HepG2 (cell line): ENCODE measurements at regions not wholly inside any gene's neighbourhood (a gene's known extent, or its start where the extent isn't known, plus 50 kb on each side); places are given as distances from the start of the nearest gene placed in this dataset.

Experiments used
- ATAC-seq: fragments of 200-7000 bp; cut with Tn5 transposase; 3 replicates; pipeline ENCODE4 v1.9.1; 2020; ENCODE audit warnings: mild to moderate bottlenecking, moderate library complexity
- BruUV-seq: library from RNA; stranded (reverse); fragments of 400-500 nt; replicated peaks from 2 replicates; lab custom pipeline; 2021; lab: Mats Ljungman, UMichigan
- CTCF ChIA-PET: fragments of 300-600 bp; formaldehyde crosslinking; extraction: SDS; loops from one replicate; lab custom pipeline; 2021; ENCODE audit warnings: low total read pairs, inconsistent platforms, low intra/inter-chr PET ratio; lab: Yijun Ruan, JAX
- POLR2A ChIA-PET: fragments of 350-600 bp; sonication (Branson Sonifier 250); formaldehyde crosslinking; loops from one replicate; lab custom pipeline; 2020; ENCODE audit warnings: antibody characterized with exemption, inconsistent platforms; lab: Yijun Ruan, JAX
- DNase-seq: peaks from one replicate; pipeline ENCODE4 v3.0.0-alpha.2; 2015; ENCODE audit warnings: low spot score
- FAIRE-seq: peaks from 3 replicates; lab custom pipeline; 2011; peaks lifted over from hg19 to GRCh38; lab: Jason Lieb, UNC
- H2AFZ ChIP-seq: one replicate; pipeline ENCODE4 v1.6.1; 2011; ENCODE audit warnings: low read length, inconsistent platforms
- H3K27ac ChIP-seq: fragments of 300-600 bp; 3 replicates; pipeline ENCODE4 v1.8.0; 2011; ENCODE audit warnings: mixed run types, mild to moderate bottlenecking, mixed read lengths, low read length, inconsistent platforms; ENCODE audit not compliant: insufficient read depth; ENCODE audit errors: extremely low read length
- H3K27me3 ChIP-seq, 2 experiments: fragments of 200-600 bp in 1 of 2; 2 replicates in 1 of 2; 3 replicates in 1 of 2; pipeline versions ENCODE4 v1.6.0 to v1.8.0; 2011; ENCODE audit warnings: low read length in 2 of 2, mild to moderate bottlenecking in 2 of 2, moderate library complexity in 2 of 2, inconsistent platforms in 1 of 2; ENCODE audit not compliant: insufficient read depth in 2 of 2, control insufficient read depth in 1 of 2
- H3K36me3 ChIP-seq, 2 experiments: fragments of 200-600 bp in 1 of 2; replicated peaks in 1 of 2; 2 replicates in 1 of 2; 3 replicates in 1 of 2; pipeline versions ENCODE4 v1.5.1 to v1.8.0; 2011; ENCODE audit warnings: low read length in 2 of 2, inconsistent platforms in 1 of 2; ENCODE audit not compliant: insufficient read depth in 2 of 2, control insufficient read depth in 1 of 2
- H3K4me1 ChIP-seq: 2 replicates; pipeline ENCODE4 v1.5.1; 2012; ENCODE audit warnings: low read length, inconsistent platforms; ENCODE audit not compliant: insufficient read depth
- H3K4me2 ChIP-seq: 2 replicates; pipeline ENCODE4 v1.6.0; 2011; ENCODE audit warnings: low read depth, low read length, inconsistent platforms
- H3K4me3 ChIP-seq, 3 experiments: fragments of 200-600 bp in 1 of 3; sonication (generic), shearing (Covaris generic) in 1 of 3; replicated peaks in 1 of 3; 2 replicates each; pipeline ENCODE4 v1.5.1; 2011 to 2016; ENCODE audit warnings: low read length in 3 of 3, inconsistent platforms in 2 of 3, low read depth in 2 of 3, mild to moderate bottlenecking in 2 of 3, control low read depth in 1 of 3, mixed read lengths in 1 of 3; ENCODE audit not compliant: insufficient read depth in 1 of 3
- H3K79me2 ChIP-seq: one replicate; pipeline ENCODE4 v1.6.1; 2011; ENCODE audit warnings: low read length, inconsistent platforms; ENCODE audit not compliant: insufficient read depth
- H3K9ac ChIP-seq: 2 replicates; pipeline ENCODE4 v1.6.0; 2011; ENCODE audit warnings: mild to moderate bottlenecking, low read depth, low read length, inconsistent platforms; ENCODE audit not compliant: insufficient read depth
- H3K9me3 ChIP-seq: 2 replicates; pipeline ENCODE4 v1.5.1; 2012; ENCODE audit warnings: mild to moderate bottlenecking, low read length
- H4K20me1 ChIP-seq: 2 replicates; pipeline ENCODE4 v1.6.0; 2011; ENCODE audit warnings: inconsistent platforms, mild to moderate bottlenecking, low read length, moderate library complexity; ENCODE audit not compliant: insufficient read depth
- ARID5B ChIP-seq: IDR thresholded peaks from 2 replicates; pipeline ENCODE4 v1.4.0; 2020; ENCODE audit warnings: mild to moderate bottlenecking, missing genetic modification reagents
- ATF5 ChIP-seq: sonication (generic); formaldehyde crosslinking; IDR thresholded peaks from 2 replicates; pipeline ENCODE4 v1.4.0; 2020; ENCODE audit warnings: mild to moderate bottlenecking, low read depth, missing genetic modification reagents
- CBX2 ChIP-seq, 2 experiments: fragments of 200-600 bp in 1 of 2; sonication (generic); formaldehyde crosslinking in 1 of 2; IDR thresholded peaks; 2 replicates each; pipeline versions ENCODE4 v1.7.0 to v1.8.1; 2018 to 2022; ENCODE audit warnings: low read depth in 2 of 2, low read length in 1 of 2, mild to moderate bottlenecking in 1 of 2, missing genetic modification reagents in 1 of 2
- CEBPZ ChIP-seq: IDR thresholded peaks from 2 replicates; pipeline ENCODE4 v1.6.1; 2012; ENCODE audit warnings: low read length, improper control_type of control experiment
- KLF15 ChIP-seq: sonication (generic); formaldehyde crosslinking; IDR thresholded peaks from 2 replicates; pipeline ENCODE4 v1.8.1; 2023; ENCODE audit warnings: borderline replicate concordance, mild to moderate bottlenecking, inconsistent platforms, missing genetic modification reagents, mixed read lengths
- NR2F2 ChIP-seq: IDR thresholded peaks from 2 replicates; pipeline ENCODE4 v1.6.1; 2012; ENCODE audit warnings: low read depth, inconsistent platforms, borderline replicate concordance
- PTBP1 ChIP-seq: fragments of 200-400 bp; formaldehyde crosslinking; IDR thresholded peaks from 2 replicates; pipeline ENCODE4 v1.6.1; 2018; ENCODE audit warnings: low read length, low read depth; ENCODE audit not compliant: poor library complexity, severe bottlenecking
- ZNF564 ChIP-seq: sonication (generic); formaldehyde crosslinking; IDR thresholded peaks from 2 replicates; pipeline ENCODE4 v1.8.1; 2023; ENCODE audit warnings: mild to moderate bottlenecking, missing genetic modification reagents
- ZNF672 ChIP-seq: sonication (generic); formaldehyde crosslinking; IDR thresholded peaks from 2 replicates; pipeline ENCODE4 v1.8.1; 2022; ENCODE audit warnings: missing genetic modification reagents
- ZNF772 ChIP-seq: sonication (generic); formaldehyde crosslinking; IDR thresholded peaks from 2 replicates; pipeline ENCODE4 v1.5.0; 2020; ENCODE audit warnings: mild to moderate bottlenecking, missing genetic modification reagents
- ZNF839 ChIP-seq: sonication (generic); formaldehyde crosslinking; IDR thresholded peaks from 2 replicates; pipeline ENCODE4 v1.4.0; 2020; ENCODE audit warnings: missing genetic modification reagents, mild to moderate bottlenecking, borderline replicate concordance
- ZSCAN31 ChIP-seq: sonication (generic); formaldehyde crosslinking; IDR thresholded peaks from 2 replicates; pipeline ENCODE4 v1.5.0; 2020; ENCODE audit warnings: low read depth, mild to moderate bottlenecking, missing genetic modification reagents
- WGBS: methylation state at CpG from one replicate; pipeline ENCODE4 v1.1.6; 2017; ENCODE audit warnings: low lambda C conversion rate; 5-methylcytosine and 5-hydroxymethylcytosine counted together
- in situ Hi-C: cut with HindIII; loops from 2 replicates; pipeline ENCODE4 v1.10.0; 2017; ENCODE audit warnings: low pct_unique_long_range_greater_than_20kb; ENCODE audit not compliant: extremely low pct_ligation_motif_present
- intact Hi-C: fragments of 100-400 bp; cut with micrococcal nuclease; formaldehyde crosslinking; loops from one replicate; pipeline ENCODE4 v1.10.0; 2022; ENCODE audit not compliant: unreplicated experiment

- TF ChIP-seq ATF5 (no peak), ZNF564 (CRISPR knock-in tag) (no peak), ZNF772 (CRISPR knock-in tag) (no peak), CEBPZ (no peak)
Observed at GRCh38 chr15:69854521-69855181, 243.1 kb downstream of the TLE3 start (continued).

GRCh38 chr15:69855258-69856000, 242.3 kb downstream of the TLE3 start:
- no peaks in the 10 kb centered on the region for H3K9me3 ChIP-seq
- no peaks in the 10 kb centered on the region for H3K36me3 ChIP-seq
- BruUV-seq, result no TSS peak
- no peaks in the 10 kb centered on the region for H3K4me1 ChIP-seq
- ATAC-seq (no peak), DNase-seq (no peak), FAIRE-seq (no peak)
- 12% methylated on average over 13 of the region's 13 CpGs for WGBS
- no peak overlapping the region for H3K27ac ChIP-seq
- intact Hi-C loops (no loop called here), in situ Hi-C loops (no loop called here)
- H3K4me3 ChIP-seq, result no peak overlapping the region
- ChIA-PET POLR2A (no interaction called here), CTCF (no interaction called here)
- H2AFZ ChIP-seq, result no peak overlapping the region
- H4K20me1 ChIP-seq, result no peaks in the 10 kb centered on the region
- no peaks in the 10 kb centered on the region for H3K79me2 ChIP-seq
- H3K27me3 ChIP-seq, result peaks cover 6 to 32% of the 10 kb centered on the region in 2 experiments; a peak in 4 of 5 replicates
- no peak overlapping the region for H3K4me2 ChIP-seq
- H3K9ac ChIP-seq, result no peak overlapping the region
- no peak for TF ChIP-seq CBX2 (IDR thresholded peaks at IDR 0.05; ENCODE audit: low read depth, low read length)
- no peak for TF ChIP-seq CBX2 (CRISPR knock-in tag; IDR thresholded peaks at IDR 0.05; ENCODE audit: low read depth)
- no peak for TF ChIP-seq ZNF672
- TF ChIP-seq NR2F2, result no peak
- no peak for TF ChIP-seq PTBP1
- no peak for TF ChIP-seq ARID5B
- TF ChIP-seq ZNF839 (CRISPR knock-in tag), result no peak
- no peak for TF ChIP-seq KLF15 (CRISPR knock-in tag)
- no peak for TF ChIP-seq ZSCAN31 (CRISPR knock-in tag)
